ENCODE measurements at regions not wholly inside any gene's neighbourhood (a gene's known extent, or its start where the extent isn't known, plus 50 kb on each side); places are given as distances from the start of the nearest gene placed in this dataset.

DNA sequence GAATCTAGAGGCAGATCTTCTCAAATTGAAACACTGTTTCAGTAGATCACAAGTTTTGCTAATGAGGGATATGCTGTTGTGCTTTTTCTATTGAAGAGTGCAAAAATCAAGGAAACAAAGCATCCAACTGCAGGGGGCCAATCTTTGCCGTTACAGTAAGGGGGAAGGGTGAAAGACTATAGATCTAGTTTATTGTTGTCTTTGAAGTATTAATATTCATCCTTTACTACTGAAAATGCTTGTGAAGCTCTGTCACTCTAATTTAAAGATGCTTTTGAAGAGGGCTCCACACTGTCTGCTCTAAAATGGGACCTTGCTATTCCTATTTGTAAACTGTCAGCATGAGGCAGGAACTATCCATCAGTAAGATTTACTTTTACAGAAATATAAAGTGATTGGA is 110.3 kb downstream of the MBL2 start:
- no peak for TF ChIP-seq EZH2 (IDR thresholded peaks at IDR 0.05)
- no peak for TF ChIP-seq FOXP2 (optimal IDR thresholded peaks at IDR 0.05; ENCODE audit: control extremely low read depth, extremely low read length, insufficient read depth)
- no peak for TF ChIP-seq POLR2AphosphoS5 (IDR thresholded peaks at IDR 0.05; ENCODE audit: borderline replicate concordance, low read depth, low read length)

DNA sequence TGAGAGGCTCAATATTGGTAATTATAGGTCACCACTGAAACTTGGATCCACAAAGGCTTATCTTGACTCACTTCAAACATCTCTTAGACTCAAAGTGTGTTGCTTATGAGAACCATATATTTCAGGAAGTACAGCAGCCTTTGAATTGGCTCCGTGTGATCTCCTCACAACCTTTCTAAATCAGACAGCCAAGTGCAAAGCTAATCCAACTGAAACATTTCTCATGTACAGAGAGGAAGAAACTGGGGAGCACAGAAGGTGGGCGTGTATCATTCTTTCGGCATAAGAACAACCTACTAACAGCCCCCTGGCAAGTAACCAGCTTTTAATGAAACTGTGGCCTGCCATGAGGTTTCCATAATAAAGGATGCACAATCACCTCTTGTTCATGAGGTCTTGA is 109.4 kb downstream of the MBL2 start:
- H3K27ac ChIP-seq, result no peak overlapping the region
- no peak for DNase-seq (ENCODE audit: low read depth, low spot score)
- no peak for TF ChIP-seq EZH2 (IDR thresholded peaks at IDR 0.05)
- no peak for TF ChIP-seq POLR2AphosphoS5 (IDR thresholded peaks at IDR 0.05; ENCODE audit: borderline replicate concordance, low read depth, low read length)
- TF ChIP-seq FOXP2 (optimal IDR thresholded peaks at IDR 0.05; ENCODE audit: control extremely low read depth, extremely low read length, insufficient read depth), result no peak
- no peak overlapping the region for H3K4me3 ChIP-seq
- no peaks in the 10 kb centered on the region for H3K9me3 ChIP-seq (ENCODE audit: low read depth, low read length)
- H3K9ac ChIP-seq (ENCODE audit: insufficient read length), result no peak overlapping the region
- H3K36me3 ChIP-seq (ENCODE audit: insufficient read depth, low read length), result no peaks in the 10 kb centered on the region

More for the DNA sequence above, 110.3 kb downstream of the MBL2 start:
- Histone ChIP-seq H3K4me3 (no peak overlapping the region), H3K36me3 (ENCODE audit: insufficient read depth, low read length) (no peaks in the 10 kb centered on the region), H3K27ac (no peak overlapping the region), H3K9me3 (ENCODE audit: low read depth, low read length) (no peaks in the 10 kb centered on the region), H3K9ac (ENCODE audit: insufficient read length) (no peak overlapping the region)
- no peak for DNase-seq (ENCODE audit: low read depth, low spot score)

DNA sequence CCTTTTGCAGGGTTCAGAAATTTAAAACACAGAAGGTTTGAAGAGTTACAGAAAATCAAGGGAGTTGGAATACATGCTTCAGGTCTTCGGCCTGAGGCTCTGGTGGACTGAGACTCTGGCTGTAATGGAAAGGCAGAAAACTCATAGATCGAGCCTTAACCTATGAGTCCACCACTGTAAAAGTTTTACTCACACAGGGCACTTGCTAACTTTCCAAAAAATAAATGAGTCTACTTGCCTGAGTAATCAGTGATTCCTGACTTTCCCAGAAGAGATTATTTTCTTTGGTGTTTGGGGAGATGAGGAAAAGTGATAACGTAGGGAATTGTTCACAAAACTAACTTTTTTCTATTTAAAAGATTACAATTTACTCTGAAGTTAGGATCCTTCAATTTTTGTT is 108.0 kb downstream of the MBL2 start:
- Histone ChIP-seq H3K9ac (ENCODE audit: insufficient read length) (no peak overlapping the region), H3K9me3 (ENCODE audit: low read depth, low read length) (no peaks in the 10 kb centered on the region), H3K27ac (no peak overlapping the region), H3K36me3 (ENCODE audit: insufficient read depth, low read length) (no peaks in the 10 kb centered on the region), H3K4me3 (no peak overlapping the region)
- DNase-seq (ENCODE audit: low read depth, low spot score), result no peak
- TF ChIP-seq FOXP2 (optimal IDR thresholded peaks at IDR 0.05; ENCODE audit: control extremely low read depth, extremely low read length, insufficient read depth) (no peak), EZH2 (IDR thresholded peaks at IDR 0.05) (no peak), POLR2AphosphoS5 (IDR thresholded peaks at IDR 0.05; ENCODE audit: borderline replicate concordance, low read depth, low read length) (no peak)

DNA sequence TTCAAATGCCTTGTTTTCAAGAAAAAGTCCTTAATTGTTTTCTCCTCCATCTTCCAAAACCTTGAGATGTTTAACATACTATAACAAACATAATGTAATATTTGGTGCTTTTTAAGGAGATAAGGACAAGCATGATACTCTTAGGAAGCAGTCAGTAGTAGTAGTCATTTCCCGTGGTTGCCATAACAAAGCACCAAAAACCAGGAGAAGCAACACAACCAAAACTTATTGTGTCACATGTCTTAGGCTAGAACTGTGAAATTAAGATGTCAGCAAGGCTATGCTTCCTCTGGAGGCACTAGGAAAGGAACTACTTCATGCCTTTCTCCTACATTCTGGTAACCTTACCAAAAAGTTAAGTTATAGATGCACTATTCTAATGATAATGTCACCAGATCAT is 106.8 kb downstream of the MBL2 start:
- no peak overlapping the region for H3K4me3 ChIP-seq
- no peak overlapping the region for H3K9ac ChIP-seq (ENCODE audit: insufficient read length)
- H3K27ac ChIP-seq, result no peak overlapping the region
- no peak for DNase-seq (ENCODE audit: low read depth, low spot score)
- H3K9me3 ChIP-seq (ENCODE audit: low read depth, low read length), result no peaks in the 10 kb centered on the region
- TF ChIP-seq EZH2 (IDR thresholded peaks at IDR 0.05) (no peak), FOXP2 (optimal IDR thresholded peaks at IDR 0.05; ENCODE audit: control extremely low read depth, extremely low read length, insufficient read depth) (no peak), POLR2AphosphoS5 (IDR thresholded peaks at IDR 0.05; ENCODE audit: borderline replicate concordance, low read depth, low read length) (no peak)
- no peaks in the 10 kb centered on the region for H3K36me3 ChIP-seq (ENCODE audit: insufficient read depth, low read length)

DNA sequence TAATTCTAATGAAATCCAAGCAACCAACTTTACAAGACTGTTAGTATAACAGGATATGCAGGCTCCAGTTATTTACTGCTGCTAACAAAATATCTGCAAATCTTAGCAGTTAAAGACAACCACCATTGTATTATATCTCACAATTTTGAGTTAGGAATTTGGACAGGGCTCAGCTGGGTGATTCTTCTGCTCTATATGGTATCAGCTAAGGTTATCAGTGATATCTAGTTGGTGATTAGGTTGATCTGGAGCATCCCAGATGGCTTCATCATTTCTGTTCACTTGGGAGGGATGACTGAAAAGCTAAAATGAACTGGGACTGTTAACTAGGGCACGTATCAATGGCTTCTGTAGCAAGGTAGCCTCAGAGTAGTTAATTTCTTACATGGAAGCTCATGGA is 105.7 kb downstream of the MBL2 start:
- H3K9ac ChIP-seq (ENCODE audit: insufficient read length), result no peak overlapping the region
- no peak overlapping the region for H3K4me3 ChIP-seq
- no peak for DNase-seq (ENCODE audit: low read depth, low spot score)
- H3K9me3 ChIP-seq (ENCODE audit: low read depth, low read length), result no peaks in the 10 kb centered on the region
- no peak for TF ChIP-seq EZH2 (IDR thresholded peaks at IDR 0.05)
- no peak for TF ChIP-seq FOXP2 (optimal IDR thresholded peaks at IDR 0.05; ENCODE audit: control extremely low read depth, extremely low read length, insufficient read depth)
- TF ChIP-seq POLR2AphosphoS5 (IDR thresholded peaks at IDR 0.05; ENCODE audit: borderline replicate concordance, low read depth, low read length), result no peak
- no peak overlapping the region for H3K27ac ChIP-seq
- H3K36me3 ChIP-seq (ENCODE audit: insufficient read depth, low read length), result no peaks in the 10 kb centered on the region

DNA sequence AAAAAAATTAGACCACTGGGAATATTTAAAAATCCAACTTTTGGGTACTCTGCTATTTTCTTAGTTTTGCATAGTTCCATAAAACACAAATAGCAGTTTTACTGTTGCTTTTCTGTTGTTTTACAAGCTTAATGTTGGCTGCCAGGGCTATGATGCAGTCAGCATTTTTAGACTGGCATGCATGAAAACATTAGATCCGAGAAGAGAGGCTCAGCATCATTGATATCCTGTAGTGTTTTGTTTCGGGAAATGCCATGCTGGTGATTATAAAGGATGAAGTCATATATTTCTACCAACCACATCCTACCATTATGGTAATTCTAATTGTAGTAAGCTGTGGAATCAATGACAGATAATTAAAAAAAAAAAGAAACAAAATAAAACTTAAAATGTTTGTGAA is 104.6 kb downstream of the MBL2 start:
- H3K4me3 ChIP-seq, result no peak overlapping the region
- no peak for DNase-seq (ENCODE audit: low read depth, low spot score)
- no peak overlapping the region for H3K9ac ChIP-seq (ENCODE audit: insufficient read length)
- no peaks in the 10 kb centered on the region for H3K36me3 ChIP-seq (ENCODE audit: insufficient read depth, low read length)
- H3K27ac ChIP-seq, result no peak overlapping the region
- TF ChIP-seq FOXP2 (optimal IDR thresholded peaks at IDR 0.05; ENCODE audit: control extremely low read depth, extremely low read length, insufficient read depth) (no peak), POLR2AphosphoS5 (IDR thresholded peaks at IDR 0.05; ENCODE audit: borderline replicate concordance, low read depth, low read length) (no peak), EZH2 (IDR thresholded peaks at IDR 0.05) (no peak)
- no peaks in the 10 kb centered on the region for H3K9me3 ChIP-seq (ENCODE audit: low read depth, low read length)

DNA sequence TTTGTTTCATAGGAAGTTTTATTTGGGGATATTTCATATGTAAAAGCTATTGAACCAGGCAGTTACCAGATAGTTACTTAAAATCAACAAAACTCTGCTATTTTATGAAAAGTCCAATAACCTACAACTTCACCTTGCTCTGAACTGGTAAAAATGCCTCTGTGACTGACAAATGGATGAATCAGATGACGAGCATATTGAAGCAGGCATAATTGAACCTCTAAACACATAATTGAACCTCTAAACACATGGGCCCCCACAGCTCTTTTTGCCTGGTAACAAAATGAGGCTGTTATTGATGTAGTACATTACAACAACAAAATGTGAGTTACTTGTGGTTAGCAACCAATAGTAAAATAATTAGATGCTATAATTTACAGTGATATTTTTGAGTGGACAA is 99.7 kb downstream of the MBL2 start:
- Histone ChIP-seq H3K27ac (no peak overlapping the region), H3K9ac (ENCODE audit: insufficient read length) (no peak overlapping the region), H3K9me3 (ENCODE audit: low read depth, low read length) (no peaks in the 10 kb centered on the region), H3K36me3 (ENCODE audit: insufficient read depth, low read length) (no peaks in the 10 kb centered on the region), H3K4me3 (no peak overlapping the region)
- DNase-seq (ENCODE audit: low read depth, low spot score), result no peak
- TF ChIP-seq FOXP2 (optimal IDR thresholded peaks at IDR 0.05; ENCODE audit: control extremely low read depth, extremely low read length, insufficient read depth) (no peak), EZH2 (IDR thresholded peaks at IDR 0.05) (no peak), POLR2AphosphoS5 (IDR thresholded peaks at IDR 0.05; ENCODE audit: borderline replicate concordance, low read depth, low read length) (no peak)

DNA sequence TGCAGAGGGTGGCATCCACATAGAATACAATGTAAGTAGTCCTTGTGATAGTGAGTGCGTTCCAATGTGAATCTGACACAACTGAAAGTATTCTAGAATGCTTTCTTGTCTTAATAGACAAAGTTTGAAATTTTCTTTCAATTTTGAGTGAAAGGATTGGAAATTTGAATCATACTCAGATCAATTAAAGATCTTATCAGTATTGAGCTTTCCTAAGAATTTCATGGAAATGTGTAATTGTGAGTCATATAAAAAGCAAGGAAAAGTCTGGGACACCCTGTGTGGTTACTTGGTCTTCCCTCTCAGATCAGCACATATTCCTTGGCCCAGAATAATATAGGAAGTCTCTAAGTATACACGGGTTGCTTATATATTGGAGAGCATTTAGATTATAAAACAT is 99.1 kb downstream of the MBL2 start:
- no peaks in the 10 kb centered on the region for H3K36me3 ChIP-seq (ENCODE audit: insufficient read depth, low read length)
- DNase-seq (ENCODE audit: low read depth, low spot score), result no peak
- H3K9ac ChIP-seq (ENCODE audit: insufficient read length), result no peak overlapping the region
- H3K9me3 ChIP-seq (ENCODE audit: low read depth, low read length), result no peaks in the 10 kb centered on the region
- no peak overlapping the region for H3K27ac ChIP-seq
- TF ChIP-seq POLR2AphosphoS5 (IDR thresholded peaks at IDR 0.05; ENCODE audit: borderline replicate concordance, low read depth, low read length) (no peak), FOXP2 (optimal IDR thresholded peaks at IDR 0.05; ENCODE audit: control extremely low read depth, extremely low read length, insufficient read depth) (no peak), EZH2 (IDR thresholded peaks at IDR 0.05) (no peak)
- no peak overlapping the region for H3K4me3 ChIP-seq

DNA sequence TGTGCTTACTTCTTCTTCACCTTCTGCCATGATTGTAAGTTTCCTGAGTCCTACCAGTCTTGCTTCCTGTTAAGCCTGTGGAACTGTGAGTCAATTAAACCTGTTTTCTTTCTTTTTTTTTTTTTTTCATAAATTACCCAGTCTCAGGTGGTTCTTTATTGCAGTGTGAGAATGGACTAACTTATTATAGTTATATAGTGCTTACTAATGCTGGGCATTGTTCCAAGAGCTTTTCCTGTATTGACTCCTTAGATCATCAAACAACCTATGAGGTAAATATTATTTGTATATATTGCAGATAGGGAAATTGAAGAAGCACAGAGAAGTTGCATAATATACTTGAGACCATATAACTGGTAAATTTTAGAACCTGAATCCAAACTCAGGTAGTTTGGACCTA is 98.1 kb downstream of the MBL2 start:
- no peak for DNase-seq (ENCODE audit: low read depth, low spot score)
- TF ChIP-seq POLR2AphosphoS5 (IDR thresholded peaks at IDR 0.05; ENCODE audit: borderline replicate concordance, low read depth, low read length) (no peak), EZH2 (IDR thresholded peaks at IDR 0.05) (no peak), FOXP2 (optimal IDR thresholded peaks at IDR 0.05; ENCODE audit: control extremely low read depth, extremely low read length, insufficient read depth) (no peak)

More for the DNA sequence above, 98.1 kb downstream of the MBL2 start:
- Histone ChIP-seq H3K36me3 (ENCODE audit: insufficient read depth, low read length) (no peaks in the 10 kb centered on the region), H3K4me3 (no peak overlapping the region), H3K9ac (ENCODE audit: insufficient read length) (no peak overlapping the region), H3K9me3 (ENCODE audit: low read depth, low read length) (no peaks in the 10 kb centered on the region), H3K27ac (no peak overlapping the region)
